ENCODE measurements at regions not wholly inside any gene's neighbourhood (a gene's known extent, or its start where the extent isn't known, plus 50 kb on each side); places are given as distances from the start of the nearest gene placed in this dataset.

GRCh38 chr1:67563684-67564083, 121.3 kb upstream of the GADD45A start:
- no peak for DNase-seq

- DNase-seq: no peak
Measured at GRCh38 chr1:67564193-67564592, 120.8 kb upstream of the GADD45A start.

DNA sequence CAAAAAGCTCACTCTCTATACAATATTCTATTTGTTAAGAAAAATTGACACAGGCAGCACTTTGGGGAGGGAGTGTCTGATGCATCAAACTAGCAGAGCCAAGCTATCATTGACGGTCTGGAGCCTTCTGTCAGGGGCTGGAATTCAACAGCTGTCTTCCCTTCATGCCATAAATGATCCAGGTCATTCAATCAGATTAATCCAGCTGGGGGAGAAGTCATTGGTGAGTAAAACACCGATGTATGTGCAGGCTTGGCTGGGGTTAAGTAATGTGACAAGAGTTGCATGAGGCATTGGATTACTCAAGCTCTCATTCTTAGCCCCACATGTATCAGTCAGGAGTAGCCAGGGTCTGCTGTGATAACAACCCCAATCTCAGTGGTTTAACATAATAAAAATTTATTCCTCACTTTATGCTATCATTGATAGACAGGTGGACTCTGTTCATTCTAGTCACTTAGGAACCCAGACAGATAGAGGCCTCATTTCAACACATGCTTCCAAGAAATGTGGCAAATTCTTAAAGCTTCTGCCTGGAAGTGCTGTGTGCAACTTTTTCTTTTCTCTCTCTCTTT, 118.1 kb upstream of the GADD45A start:
- no peak for DNase-seq

DNA sequence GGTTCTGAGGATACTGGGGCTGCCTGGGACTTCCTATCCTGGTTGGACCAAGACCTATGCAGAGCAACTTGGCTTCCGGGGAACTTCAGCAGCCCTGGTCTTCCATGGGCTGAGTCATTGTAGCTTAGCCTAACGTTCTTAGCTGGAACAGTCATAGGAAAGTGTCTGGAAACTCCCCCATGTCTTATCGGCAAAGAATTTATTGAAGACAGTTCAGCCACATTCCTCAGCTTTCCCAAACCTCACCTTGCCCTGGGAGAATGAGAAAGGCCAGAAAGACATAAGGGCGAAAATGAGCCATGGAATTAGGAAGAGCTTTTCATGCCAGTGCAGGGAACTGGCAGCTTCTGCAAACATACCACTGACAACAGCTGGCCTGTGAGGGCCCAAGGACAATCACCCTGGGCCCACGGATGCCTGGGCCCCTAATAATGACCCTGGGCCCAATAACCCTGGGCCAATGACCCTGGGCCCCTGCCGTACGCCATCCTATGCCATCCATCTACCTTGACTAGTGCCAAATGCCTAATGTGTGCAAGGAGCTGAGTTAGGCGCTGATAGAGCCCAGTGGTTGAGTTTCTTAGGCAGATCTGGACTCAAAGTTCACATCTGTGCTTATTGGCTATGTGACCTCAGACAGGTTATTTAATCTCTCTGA, 114.4 kb upstream of the GADD45A start:
- no peak for DNase-seq

DNA sequence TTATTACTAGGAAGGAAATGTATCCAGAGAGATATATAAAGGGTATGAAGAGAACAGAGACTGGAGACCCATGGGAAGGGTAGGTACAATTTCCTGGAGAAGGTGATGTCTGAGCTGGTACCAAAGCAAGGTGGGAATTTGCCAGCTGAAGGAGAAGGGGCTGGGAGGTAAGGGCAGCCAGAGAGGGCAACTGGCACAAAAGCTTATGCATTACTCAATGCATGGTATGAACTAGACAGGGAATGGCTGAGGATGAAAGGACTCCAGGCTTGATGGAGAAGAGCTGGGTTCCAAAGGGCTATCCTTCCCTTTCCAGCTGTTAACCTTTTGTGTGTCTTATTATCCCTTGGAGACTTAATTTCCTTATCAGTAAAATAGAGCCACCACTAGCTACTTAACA, 113.6 kb upstream of the GADD45A start:
- no peak for DNase-seq

- no peak for DNase-seq
Measured at GRCh38 chr1:67571901-67572593, 113.0 kb upstream of the GADD45A start.

- no peak for DNase-seq
Measured at GRCh38 chr1:67572594-67573221, 112.3 kb upstream of the GADD45A start.

DNA sequence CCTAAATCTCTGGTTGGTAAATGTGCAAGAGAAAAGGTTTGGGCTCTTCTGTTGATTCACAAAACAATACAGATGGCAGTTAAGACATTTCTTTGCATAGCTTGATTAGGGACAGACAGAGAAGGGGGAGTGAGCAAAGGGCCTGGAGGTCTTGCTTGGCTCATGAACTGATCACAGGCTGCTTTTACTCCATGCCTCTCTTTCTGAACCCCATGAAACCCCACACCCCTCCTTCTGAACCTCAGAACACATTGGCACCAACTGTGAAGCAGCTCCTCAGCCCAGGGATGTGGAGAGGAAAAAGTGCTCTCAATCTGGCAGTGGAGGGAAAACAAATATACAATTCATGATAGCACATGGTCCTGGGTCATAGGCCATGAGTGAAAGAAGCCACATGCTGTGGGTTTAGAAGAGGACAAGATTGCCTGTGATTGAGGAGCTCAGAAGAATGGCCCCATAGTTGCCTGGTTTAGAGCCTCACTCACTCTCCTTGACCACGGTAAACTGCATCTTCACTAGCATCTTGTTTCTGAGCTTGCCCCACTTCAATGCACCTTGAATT, 111.6 kb upstream of the GADD45A start:
- no peak for DNase-seq

DNA sequence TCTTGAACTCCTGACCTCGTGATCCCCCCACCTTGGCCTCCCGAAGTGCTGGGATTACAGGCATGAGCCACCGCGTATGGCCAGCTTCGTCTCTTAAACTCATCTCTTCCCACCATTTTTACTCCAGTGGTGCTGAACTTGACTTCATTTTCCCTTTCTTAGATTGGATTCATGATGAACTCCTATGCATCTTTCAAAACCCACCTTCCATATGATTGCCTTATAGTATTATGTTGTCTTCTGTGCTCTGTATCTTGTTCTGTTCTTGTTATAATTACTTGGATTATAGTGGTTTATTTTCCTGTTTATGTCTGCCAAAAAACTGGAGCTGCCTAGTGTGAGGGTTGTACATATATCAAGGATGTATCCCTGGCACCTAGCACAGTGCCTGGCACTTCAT, 110.8 kb upstream of the GADD45A start:
- no peak for DNase-seq

DNA sequence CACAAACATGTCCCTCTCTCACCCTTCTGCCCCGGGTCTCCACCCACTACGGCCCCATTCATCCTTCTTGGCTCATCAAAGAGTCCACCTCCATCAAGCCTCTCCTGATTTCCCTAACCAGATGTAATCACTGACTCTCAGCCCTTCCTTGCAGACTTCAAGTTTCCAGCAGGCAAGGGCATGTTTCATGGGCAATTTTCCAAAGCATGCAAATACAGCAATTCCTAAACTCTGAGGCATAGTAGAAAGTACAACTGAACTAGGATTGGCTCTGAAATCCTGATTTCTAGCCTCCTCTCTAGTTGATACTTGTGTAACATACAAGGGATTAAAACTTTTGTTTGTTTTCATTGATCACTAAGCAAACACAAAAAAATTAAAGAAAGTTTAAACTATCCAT, 109.1 kb upstream of the GADD45A start:
- DNase-seq: no peak

DNA sequence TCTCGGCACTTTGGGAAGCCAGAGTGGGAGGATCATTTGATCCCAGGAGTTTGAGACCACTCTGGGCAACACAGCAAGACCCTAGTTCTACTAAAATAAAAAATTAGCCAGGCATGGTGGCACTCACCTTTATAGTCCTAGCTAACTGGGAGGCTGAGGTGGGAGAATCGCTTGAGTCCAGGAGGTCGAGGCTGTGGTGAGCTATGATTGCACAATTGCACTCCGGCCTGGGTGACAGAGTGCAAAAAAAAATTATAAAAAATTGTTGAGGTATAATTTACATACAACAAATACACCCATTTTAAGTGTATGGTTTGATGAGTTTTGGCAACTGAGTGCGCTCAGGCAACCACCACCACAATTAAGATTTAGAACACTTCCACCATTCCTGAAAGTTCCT, 108.5 kb upstream of the GADD45A start:
- DNase-seq: no peak

GRCh38 chr1:67577646-67578045, 107.4 kb upstream of the GADD45A start:
- no peak for DNase-seq

- DNase-seq: no peak
Measured at GRCh38 chr1:67578397-67579020, 106.5 kb upstream of the GADD45A start.

DNA sequence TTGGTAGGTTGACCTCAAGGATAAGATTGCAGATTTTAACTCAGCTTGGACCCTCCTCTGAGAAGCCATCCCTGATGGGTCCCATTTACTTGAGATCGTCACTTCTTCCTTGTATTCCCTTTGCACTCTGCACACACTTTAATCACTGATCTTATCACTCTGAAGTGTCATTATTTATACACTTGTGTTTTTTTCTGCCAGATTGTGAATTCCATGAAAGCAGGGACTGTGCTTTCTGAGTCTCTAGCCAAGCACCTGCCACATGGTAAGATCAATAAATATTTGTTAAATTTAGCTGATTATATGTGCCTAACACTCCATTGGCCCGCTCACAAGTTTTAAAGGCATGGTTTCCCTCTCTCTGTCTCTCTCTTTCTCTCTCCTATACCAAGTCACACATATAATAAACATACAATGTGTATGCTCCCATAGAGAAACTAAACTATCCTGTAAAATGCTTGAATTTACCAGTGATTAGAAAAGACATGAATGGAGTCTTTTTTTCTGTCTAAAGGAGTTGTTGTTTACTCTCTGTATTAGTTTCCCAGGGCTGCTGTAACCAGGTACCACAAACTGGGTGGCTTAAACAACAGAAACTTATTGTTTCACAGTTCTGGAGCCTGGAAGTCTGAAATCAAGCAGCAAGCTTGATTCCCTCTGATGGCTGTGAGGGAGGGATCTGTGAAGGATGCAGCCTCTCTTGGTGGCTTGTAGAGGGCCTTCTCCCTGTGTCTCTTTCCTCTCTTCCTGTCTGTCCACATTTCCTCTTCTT, 105.2 kb upstream of the GADD45A start:
- no peak for DNase-seq

- no peak for DNase-seq
Measured at GRCh38 chr1:67580691-67581403, 104.2 kb upstream of the GADD45A start.

DNA sequence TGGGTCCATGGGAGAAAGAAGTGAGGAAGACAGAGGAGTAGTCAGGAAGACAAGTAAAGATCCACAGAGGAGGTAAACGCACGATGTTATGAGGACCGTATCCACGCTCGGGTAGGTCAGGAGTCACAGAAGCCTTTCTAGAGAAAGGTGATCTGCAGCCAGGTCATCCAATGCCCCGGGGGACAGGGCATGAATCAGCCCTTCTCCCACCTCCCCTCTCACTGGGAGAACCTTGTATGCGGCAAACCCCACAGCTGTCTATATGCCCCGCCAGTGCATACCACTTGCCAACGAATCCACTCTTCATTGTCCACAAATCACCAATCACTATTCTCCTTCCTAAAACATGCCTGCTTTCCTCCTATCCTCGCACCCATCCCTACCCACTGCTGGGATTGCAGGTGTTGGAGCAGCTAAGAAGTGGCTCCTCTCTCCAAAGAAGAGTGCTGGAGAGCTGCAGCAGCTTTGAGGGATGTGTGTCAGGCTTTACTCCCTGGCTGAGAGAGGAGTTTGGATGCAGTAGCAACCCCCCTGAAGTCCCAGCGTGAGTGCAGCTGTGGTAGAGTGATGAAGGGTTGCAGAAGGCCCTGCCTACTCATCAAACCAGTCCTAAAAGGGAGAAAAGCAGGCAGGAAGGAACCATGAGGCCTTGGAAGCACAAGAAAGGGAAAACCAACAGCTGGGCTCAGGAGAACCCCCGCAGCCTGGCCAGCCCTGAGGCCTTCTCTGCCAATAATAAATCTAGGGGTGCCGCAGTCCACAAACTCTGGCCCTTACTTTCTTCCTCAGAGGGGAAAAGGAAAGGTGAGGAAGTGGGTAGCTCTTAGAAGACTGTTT, 102.2 kb upstream of the GADD45A start:
- DNase-seq: no peak

DNA sequence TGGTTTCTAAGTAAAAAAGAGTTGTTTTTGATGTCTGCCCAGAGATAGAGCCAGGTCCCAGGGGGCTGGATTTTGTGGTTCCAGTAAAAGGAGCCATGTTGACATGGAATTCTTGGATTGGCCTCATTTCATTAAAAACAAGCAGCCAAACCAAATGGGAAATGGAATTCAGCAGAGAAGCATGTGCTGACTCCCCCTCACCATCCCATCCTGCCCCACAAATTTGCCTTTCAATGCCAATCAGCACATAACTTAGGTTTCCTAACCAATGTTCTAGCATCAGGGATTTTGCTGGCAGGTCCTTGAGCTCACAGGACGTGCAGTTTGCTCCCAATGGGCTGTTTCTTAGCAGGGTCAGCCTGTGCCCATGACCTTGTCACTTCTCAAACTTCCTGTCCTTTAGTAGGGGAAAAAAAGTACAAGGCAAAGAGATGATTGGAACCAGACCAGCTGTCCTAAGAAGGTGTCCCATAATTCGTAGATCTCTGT, 101.5 kb upstream of the GADD45A start:
- no peak for DNase-seq

DNA sequence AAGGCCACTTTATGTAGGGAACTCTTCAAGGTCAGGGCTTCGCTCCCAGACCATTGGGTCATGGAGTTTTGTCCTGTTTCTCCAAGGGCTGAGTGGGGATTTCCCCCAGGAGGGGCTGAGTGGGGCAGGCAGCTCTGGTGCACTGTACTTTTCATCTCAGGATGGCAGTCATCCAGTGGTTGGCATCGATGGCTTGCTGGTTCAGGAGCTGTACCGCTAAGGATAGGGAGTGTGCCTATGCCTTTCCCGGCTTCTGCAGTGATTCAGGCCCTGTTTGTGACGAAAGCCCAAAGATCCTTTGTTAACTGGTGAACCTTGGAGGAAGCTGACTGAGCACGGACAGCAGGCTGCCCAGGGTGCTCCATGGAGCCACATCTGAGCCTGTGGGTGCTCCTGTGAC, 100.1 kb upstream of the GADD45A start:
- no peak for DNase-seq

DNA sequence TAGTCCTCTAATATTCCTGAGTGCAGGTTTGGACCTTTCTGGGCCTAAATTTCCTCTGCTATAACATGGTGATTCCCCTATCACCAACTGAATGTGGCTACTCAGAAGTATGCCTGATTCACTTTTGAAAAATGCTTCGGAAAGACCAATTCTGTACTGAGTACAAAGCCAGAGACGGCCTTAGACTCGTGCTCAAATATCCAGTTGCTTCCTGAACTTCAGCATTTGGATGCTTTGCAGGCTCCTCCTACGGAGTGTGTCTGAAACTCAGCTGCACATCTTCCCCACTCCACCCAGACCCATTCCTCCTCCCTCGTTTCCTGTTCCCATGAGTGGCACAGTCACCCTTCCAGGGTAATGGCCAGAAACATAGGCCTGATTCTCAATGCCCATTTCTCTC, 98.4 kb upstream of the GADD45A start:
- DNase-seq: no peak

- no peak for DNase-seq
Measured at GRCh38 chr1:67588178-67588855, 96.7 kb upstream of the GADD45A start.
